Lung (tissue), 11 donors: ENCODE measurements at regions not wholly inside any gene's neighbourhood (a gene's known extent, or its start where the extent isn't known, plus 50 kb on each side); places are given as distances from the start of the nearest gene placed in this dataset.

Experiments
- ATAC-seq: fragments of 200-7000 bp; cut with Tn5 transposase; one replicate; pipeline ENCODE4 v1.9.1; 2020; ENCODE audit warnings: moderate number of reproducible peaks; ENCODE audit not compliant: insufficient read depth, low FRiP score
- DNase-seq, 3 donors: peaks; one replicate each; pipeline ENCODE4 v3.0.0-alpha.2; 2013 to 2017
- H3K27ac ChIP-seq, 2 donors: one replicate each; pipeline ENCODE4 v1.5.1; 2013; ENCODE audit warnings: mild to moderate bottlenecking in 2 of 2, moderate library complexity in 2 of 2, control low read depth in 1 of 2, inconsistent platforms in 1 of 2, low read depth in 1 of 2, low read length in 1 of 2
- H3K27me3 ChIP-seq, 3 donors: one replicate each; pipeline ENCODE4 v1.5.1; 2013; ENCODE audit warnings: low read length in 2 of 3; ENCODE audit not compliant: control insufficient read depth in 3 of 3, insufficient read depth in 3 of 3
- H3K36me3 ChIP-seq, 4 donors: one replicate each; pipeline ENCODE4 v1.5.1; 2013; ENCODE audit warnings: low read length in 4 of 4, mild to moderate bottlenecking in 1 of 4, moderate library complexity in 1 of 4; ENCODE audit not compliant: control insufficient read depth in 4 of 4, insufficient read depth in 4 of 4
- H3K4me1 ChIP-seq, 5 donors: one replicate each; pipeline ENCODE4 v1.5.1; 2013; ENCODE audit warnings: low read length in 5 of 5, mild to moderate bottlenecking in 2 of 5, moderate library complexity in 1 of 5; ENCODE audit not compliant: control insufficient read depth in 5 of 5, insufficient read depth in 5 of 5
- H3K4me3 ChIP-seq: one replicate; pipeline ENCODE4 v1.5.1; 2013; ENCODE audit warnings: mild to moderate bottlenecking, control low read depth, moderate library complexity
- H3K9ac ChIP-seq, 2 donors: one replicate each; pipeline ENCODE4 v1.5.1; 2013; ENCODE audit warnings: low read length in 2 of 2, control low read depth in 1 of 2; ENCODE audit not compliant: insufficient read depth in 1 of 2
- H3K9me3 ChIP-seq, 4 donors: one replicate each; pipeline ENCODE4 v1.5.1; 2013; ENCODE audit warnings: low read length in 3 of 4, mild to moderate bottlenecking in 1 of 4, moderate library complexity in 1 of 4; ENCODE audit not compliant: control insufficient read depth in 4 of 4, insufficient read depth in 3 of 4
- CTCF ChIP-seq: IDR thresholded peaks from 2 replicates; pipeline ENCODE4 v1.5.1; 2012; ENCODE audit warnings: mild to moderate bottlenecking; ENCODE audit errors: control extremely low read depth, extremely low read depth
- WGBS, 2 donors: extraction: QIAGEN DNeasy Blood & Tissue Kit; methylation state at CpG; one replicate each; pipeline ENCODE4 v1.1.7; 2013; 5-methylcytosine and 5-hydroxymethylcytosine counted together
- donor health status: control.
- donor health status: control.
- donor health status: Bipolar disorder and iron deficiency.
- donor health status: healthy.
- donor health status: DM: yes; HTN: yes; CAD: no.

- Histone ChIP-seq H3K9me3 (no peaks in the 10 kb centered on the region), H3K4me3 (no peak overlapping the region), H3K27me3 (no peaks in the 10 kb centered on the region), H3K9ac (no peak overlapping the region), H3K27ac (no peak overlapping the region), H3K4me1 (peaks cover 0 to 28% (median 9%) of the 10 kb centered on the region in 5 donors), H3K36me3 (no peaks in the 10 kb centered on the region)
- no peak for DNase-seq
- ATAC-seq, result peak; percentile 21
- TF ChIP-seq CTCF, result no peak
- WGBS, 2 donors, result 86 to 93% methylated on average over 9 of the region's 9 CpGs
Observed at GRCh38 chr22:48321986-48322545, 1505.6 kb downstream of the BRD1 start.

GRCh38 chr22:48320683-48321451 lies 1506.8 kb downstream of the BRD1 start:
- WGBS, 2 donors, result 65 to 66% methylated on average over 18 of the region's 18 CpGs
- H3K27ac ChIP-seq, result no peak overlapping the region
- H3K36me3 ChIP-seq, result no peaks in the 10 kb centered on the region
- H3K4me3 ChIP-seq, result no peak overlapping the region
- H3K9me3 ChIP-seq, result no peaks in the 10 kb centered on the region
- DNase-seq (peak; percentile 81 to 93 (median 91)), ATAC-seq (no peak)
- H3K27me3 ChIP-seq, result no peaks in the 10 kb centered on the region
- peaks cover 0 to 28% (median 9%) of the 10 kb centered on the region in 5 donors for H3K4me1 ChIP-seq
- TF ChIP-seq CTCF, result no peak
- no peak overlapping the region for H3K9ac ChIP-seq

- H3K4me1 ChIP-seq, result peaks cover 0 to 28% (median 9%) of the 10 kb centered on the region in 5 donors
- H3K27ac ChIP-seq, result no peak overlapping the region
- ATAC-seq (no peak), DNase-seq (no peak)
- no peak overlapping the region for H3K4me3 ChIP-seq
- no peaks in the 10 kb centered on the region for H3K9me3 ChIP-seq
- no peak overlapping the region for H3K9ac ChIP-seq
- H3K27me3 ChIP-seq, result no peaks in the 10 kb centered on the region
- no peaks in the 10 kb centered on the region for H3K36me3 ChIP-seq
- no peak for TF ChIP-seq CTCF
- WGBS, 2 donors, result 85 to 90% methylated on average over 13 of the region's 13 CpGs
Observed at GRCh38 chr22:48320048-48320682, 1507.5 kb downstream of the BRD1 start.
